ENCODE measurements at regions not wholly inside any gene's neighbourhood (a gene's known extent, or its start where the extent isn't known, plus 50 kb on each side); places are given as distances from the start of the nearest gene placed in this dataset.

DNA sequence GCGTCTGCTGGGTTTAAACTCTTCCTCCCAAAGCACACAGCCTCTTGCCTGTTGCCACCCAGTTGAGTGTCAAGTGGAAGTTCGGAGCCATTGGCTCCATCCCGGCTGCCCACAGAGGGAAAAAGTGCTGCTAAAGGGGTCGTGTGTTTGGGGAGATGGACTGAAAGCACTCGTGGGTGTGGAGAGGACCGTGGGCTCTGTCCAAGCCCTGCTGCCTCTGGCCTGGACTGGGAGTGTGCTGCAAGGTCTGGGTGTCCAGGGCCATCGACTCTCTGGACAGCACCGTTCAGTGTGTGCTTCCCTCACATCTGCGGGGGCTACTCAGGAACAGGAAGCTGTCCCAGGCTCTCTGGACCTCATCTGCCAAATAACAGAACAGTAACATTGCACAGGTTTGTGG is 269.3 kb downstream of the DLL1 start:
- no peak overlapping the region for H3K4me3 Mint-ChIP-seq
- CTCF ChIA-PET = no interaction called here

DNA sequence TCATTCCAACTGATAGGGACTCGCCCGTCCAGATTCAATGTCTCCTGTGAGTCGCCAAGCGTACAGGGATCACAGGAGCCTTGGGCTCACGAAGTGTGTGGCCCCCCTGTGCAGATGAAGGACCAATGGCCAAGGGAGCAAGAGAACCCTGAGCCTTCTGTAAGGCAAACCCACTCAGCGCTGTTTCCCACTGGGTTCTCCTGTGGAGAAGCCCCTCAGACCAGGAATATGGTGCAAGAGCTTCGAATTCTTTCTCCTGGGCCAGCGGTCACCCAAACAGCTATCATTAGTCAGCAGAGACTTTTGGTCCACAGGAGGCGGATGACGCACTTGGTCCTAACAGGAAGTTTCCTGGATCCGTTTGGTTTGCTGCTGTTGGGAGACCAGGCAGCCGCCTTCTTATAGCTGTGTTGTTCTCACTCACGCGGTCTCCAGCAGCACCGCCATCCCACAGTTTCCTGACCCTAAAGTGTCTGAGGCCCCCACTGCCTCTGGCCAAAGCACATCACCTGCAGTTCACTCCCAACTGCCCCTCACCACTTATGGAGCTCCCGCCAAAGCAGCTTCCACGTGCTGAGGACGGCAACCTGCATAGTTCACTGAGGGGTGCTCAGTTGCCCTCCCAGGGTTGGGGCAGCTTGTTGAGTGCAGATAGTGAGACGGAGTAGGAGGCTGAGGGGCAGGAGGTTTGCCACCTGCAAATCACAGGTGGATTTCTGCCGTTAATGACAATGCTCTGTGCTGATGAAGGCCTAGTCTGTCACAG is 268.6 kb downstream of the ERMARD start:
- ChIA-PET CTCF (no interaction called here), POLR2A (no interaction called here)
- no peak overlapping the region for H3K4me3 Mint-ChIP-seq
- H3K4me1 Mint-ChIP-seq = no peaks in the 10 kb centered on the region
- no peaks in the 10 kb centered on the region for H3K36me3 Mint-ChIP-seq (ENCODE audit: low read depth)
- DNase-seq = no peak
- no peaks in the 10 kb centered on the region for H3K9me3 Mint-ChIP-seq
- H3K27ac Mint-ChIP-seq = no peak overlapping the region
- peaks cover 28% of the 10 kb centered on the region for H3K27me3 Mint-ChIP-seq

More for the DNA sequence above, 269.3 kb downstream of the DLL1 start:
- H3K27me3 Mint-ChIP-seq = peaks cover 18% of the 10 kb centered on the region
- H3K36me3 Mint-ChIP-seq (ENCODE audit: low read depth) = no peaks in the 10 kb centered on the region
- no peak overlapping the region for H3K27ac Mint-ChIP-seq
- POLR2A ChIA-PET = interaction anchor here (0.6 kb wide), 1 partner anchor 516 kb away, joined by 3 read pairs; no protein-coding TSS in a partner anchor
- H3K4me1 Mint-ChIP-seq = no peaks in the 10 kb centered on the region
- no peaks in the 10 kb centered on the region for H3K9me3 Mint-ChIP-seq
- no peak for DNase-seq

- H3K27me3 Mint-ChIP-seq = peaks cover 32% of the 10 kb centered on the region
- H3K9me3 Mint-ChIP-seq = no peaks in the 10 kb centered on the region
- CTCF ChIA-PET = no interaction called here
- no peaks in the 10 kb centered on the region for H3K36me3 Mint-ChIP-seq (ENCODE audit: low read depth)
- no peak overlapping the region for H3K27ac Mint-ChIP-seq
- H3K4me3 Mint-ChIP-seq = no peak overlapping the region
- no peak for DNase-seq
- H3K4me1 Mint-ChIP-seq = no peaks in the 10 kb centered on the region
- POLR2A ChIA-PET = no interaction called here
Measured at GRCh38 chr6:170018936-170019817, 267.8 kb downstream of the ERMARD start.

DNA sequence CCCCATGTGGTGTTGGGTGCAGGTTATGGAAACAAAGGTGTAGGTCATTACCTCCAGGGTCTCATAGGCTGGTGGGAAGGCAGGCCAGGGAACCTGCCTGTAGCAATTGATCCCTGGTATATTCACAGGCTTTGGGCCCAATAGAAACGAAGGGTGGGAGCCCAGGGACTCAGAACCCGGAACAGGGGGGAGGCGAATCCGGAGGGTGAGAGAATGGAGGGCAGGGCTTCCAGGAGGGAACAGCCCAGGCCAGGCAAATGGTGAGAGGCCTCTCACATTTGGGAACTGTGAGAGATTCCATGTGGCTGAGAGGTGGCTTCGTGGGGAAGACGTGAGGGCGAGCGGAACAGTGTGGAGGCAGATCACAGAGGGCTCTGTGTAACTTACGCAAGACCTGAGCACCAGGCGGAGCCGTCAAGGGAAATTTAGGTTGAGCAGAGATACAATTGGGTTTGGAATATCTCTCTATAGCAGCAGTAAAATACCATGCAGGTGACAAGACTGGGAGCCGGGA is 267.1 kb downstream of the ERMARD start:
- POLR2A ChIA-PET = no interaction called here
- H3K27me3 Mint-ChIP-seq = peaks cover 36% of the 10 kb centered on the region

DNA sequence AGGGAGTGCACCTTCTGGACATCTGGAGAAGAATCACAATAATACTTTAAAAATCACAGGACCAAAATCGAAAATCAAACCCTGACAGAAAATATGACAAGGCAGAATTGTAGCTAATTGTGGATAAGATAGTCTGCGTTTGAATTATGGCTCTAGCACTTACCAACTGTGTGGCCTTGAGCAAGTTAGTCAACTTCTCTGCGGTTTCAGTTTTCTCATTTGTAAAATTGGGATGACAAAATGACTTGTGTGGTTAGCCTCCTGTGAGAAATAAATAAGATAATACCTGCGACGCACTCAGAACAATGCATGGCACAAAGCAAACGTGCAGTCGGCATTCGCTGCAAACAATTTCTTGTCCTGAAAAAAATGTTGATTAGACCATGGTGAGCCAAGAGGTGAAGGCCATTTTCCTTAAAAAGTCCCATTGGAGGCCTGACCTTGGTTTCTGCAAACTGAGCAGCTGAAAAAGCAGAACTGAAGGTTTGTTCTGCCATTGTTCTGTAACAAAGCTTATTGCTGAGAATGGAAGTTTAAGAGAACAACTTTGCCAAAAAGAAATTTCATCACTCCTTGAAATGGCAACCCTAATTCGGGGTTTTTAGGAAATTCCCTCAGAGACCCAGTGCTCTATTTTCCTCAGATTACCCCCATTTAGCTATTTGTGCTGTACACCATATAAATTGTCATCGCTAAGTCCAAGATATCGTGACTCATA is 266.3 kb downstream of the ERMARD start:
- CTCF ChIA-PET = interaction anchor here (1.2 kb wide), 1 partner anchor 9 kb away, joined by 3 read pairs; no protein-coding TSS in a partner anchor

More for the DNA sequence above, 267.1 kb downstream of the ERMARD start:
- Mint-ChIP-seq H3K27ac (no peak overlapping the region), H3K9me3 (no peaks in the 10 kb centered on the region), H3K4me1 (no peaks in the 10 kb centered on the region), H3K36me3 (ENCODE audit: low read depth) (no peaks in the 10 kb centered on the region), H3K4me3 (no peak overlapping the region)
- DNase-seq = no peak
- CTCF ChIA-PET = no interaction called here

DNA sequence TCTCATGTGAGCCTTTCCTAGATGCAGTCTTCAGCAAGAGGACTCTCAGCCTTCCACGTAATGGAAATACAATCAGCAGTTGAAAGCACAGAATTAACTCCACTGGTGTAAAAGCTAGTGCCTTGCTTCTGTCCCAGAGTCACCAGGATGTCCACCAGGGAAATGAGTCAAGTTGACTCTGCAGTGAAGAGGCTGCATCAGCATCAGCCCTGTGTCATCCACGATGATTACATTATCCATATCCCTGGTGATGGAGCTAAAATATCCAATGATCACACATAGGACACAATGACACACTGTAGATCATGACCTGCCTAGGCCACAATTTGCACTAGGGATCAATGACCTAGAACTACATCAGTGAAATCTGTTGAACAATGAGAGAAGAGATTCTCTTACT is 262.4 kb downstream of the ERMARD start:
- Mint-ChIP-seq H3K27ac (no peak overlapping the region), H3K9me3 (no peaks in the 10 kb centered on the region), H3K27me3 (peaks cover 38% of the 10 kb centered on the region), H3K4me1 (no peaks in the 10 kb centered on the region), H3K36me3 (ENCODE audit: low read depth) (no peaks in the 10 kb centered on the region), H3K4me3 (no peak overlapping the region)
- no peak for DNase-seq
- POLR2A ChIA-PET = no interaction called here
- CTCF ChIA-PET = no interaction called here

More for the DNA sequence above, 266.3 kb downstream of the ERMARD start:
- DNase-seq = no peak
- Mint-ChIP-seq H3K4me3 (no peak overlapping the region), H3K27ac (no peak overlapping the region), H3K4me1 (no peaks in the 10 kb centered on the region), H3K9me3 (no peaks in the 10 kb centered on the region), H3K36me3 (ENCODE audit: low read depth) (no peaks in the 10 kb centered on the region), H3K27me3 (peaks cover 41% of the 10 kb centered on the region)
- POLR2A ChIA-PET = no interaction called here

- H3K4me3 Mint-ChIP-seq = no peak overlapping the region
- ChIA-PET POLR2A (no interaction called here), CTCF (no interaction called here)
- no peaks in the 10 kb centered on the region for H3K4me1 Mint-ChIP-seq
- peaks cover 33% of the 10 kb centered on the region for H3K27me3 Mint-ChIP-seq
- no peak for DNase-seq
- H3K9me3 Mint-ChIP-seq = no peaks in the 10 kb centered on the region
- no peak overlapping the region for H3K27ac Mint-ChIP-seq
- H3K36me3 Mint-ChIP-seq (ENCODE audit: low read depth) = no peaks in the 10 kb centered on the region
Measured at GRCh38 chr6:170012037-170012330, 260.6 kb downstream of the ERMARD start.

DNA sequence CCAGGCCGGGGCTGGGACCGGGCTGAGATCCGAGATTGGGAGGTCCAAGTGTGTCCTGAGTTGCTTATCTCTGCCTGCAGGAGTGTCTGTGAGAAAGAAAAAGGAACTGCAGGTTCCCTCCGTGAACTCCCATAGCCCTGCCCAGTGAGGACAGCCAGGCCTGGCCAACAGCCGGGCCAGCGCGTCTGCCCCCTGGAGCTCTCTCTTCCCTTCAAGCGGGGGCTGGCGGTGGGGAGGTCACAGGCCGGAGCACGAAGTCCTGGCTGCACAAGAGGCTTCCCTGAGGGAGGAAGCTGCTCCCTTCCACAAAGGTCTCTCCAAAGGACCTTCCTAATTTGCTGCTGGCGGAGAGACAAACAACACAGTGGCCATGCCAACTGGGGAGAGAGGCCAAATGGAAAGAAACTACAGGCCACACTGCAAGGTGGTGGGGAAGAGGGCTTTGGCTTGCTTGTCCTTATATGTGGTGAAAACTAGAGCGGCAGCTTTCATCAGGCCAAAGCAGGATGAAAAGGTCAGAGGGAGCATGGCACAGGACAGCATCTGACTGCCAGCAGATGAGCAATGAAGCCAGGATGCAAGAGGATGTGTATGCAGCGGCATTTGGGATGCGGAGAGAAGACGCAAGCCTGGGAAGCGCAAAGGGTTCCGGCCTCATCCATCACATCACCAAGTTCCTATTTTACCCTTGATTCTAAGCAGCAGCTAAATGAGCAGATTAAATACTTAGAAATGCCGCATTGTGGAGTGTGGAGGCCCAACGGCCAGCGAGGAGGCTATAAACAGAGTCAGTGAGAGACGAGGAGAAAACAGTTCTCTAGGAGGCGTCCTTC is 260.0 kb downstream of the ERMARD start:
- CTCF ChIA-PET = no interaction called here
- POLR2A ChIA-PET = no interaction called here

DNA sequence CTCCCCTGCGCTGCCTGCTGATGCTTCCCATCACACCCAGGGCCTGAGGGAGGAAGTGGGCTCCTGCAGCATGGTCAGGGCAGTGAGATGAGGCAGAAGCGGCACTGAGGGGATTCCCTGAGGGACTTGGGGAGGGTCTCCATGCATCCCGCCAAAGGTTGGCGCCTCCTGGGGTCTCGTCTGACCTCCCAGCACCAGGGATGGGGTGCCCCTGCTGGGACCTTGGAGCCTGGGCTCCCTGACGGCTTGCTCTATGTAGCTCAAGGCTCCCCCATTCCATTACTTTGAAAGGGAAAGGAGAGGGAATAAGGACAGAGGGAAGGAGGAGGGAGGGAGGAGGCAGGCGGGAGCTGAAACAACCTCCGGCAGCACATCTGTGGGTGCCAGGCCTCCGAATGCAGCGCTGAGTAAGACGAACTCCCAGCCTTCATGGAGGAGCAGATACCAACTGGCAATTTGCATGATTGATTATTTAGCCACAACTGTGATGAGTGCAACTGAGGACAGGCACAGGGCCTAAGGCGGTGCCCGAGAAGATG is 259.3 kb downstream of the ERMARD start:
- Mint-ChIP-seq H3K27me3 (peaks cover 28% of the 10 kb centered on the region), H3K4me3 (no peak overlapping the region), H3K9me3 (no peaks in the 10 kb centered on the region), H3K27ac (no peak overlapping the region), H3K4me1 (no peaks in the 10 kb centered on the region), H3K36me3 (ENCODE audit: low read depth) (no peaks in the 10 kb centered on the region)
- POLR2A ChIA-PET = no interaction called here
- CTCF ChIA-PET = no interaction called here
- no peak for DNase-seq

More for the DNA sequence above, 260.0 kb downstream of the ERMARD start:
- H3K27me3 Mint-ChIP-seq = peaks cover 31% of the 10 kb centered on the region
- no peaks in the 10 kb centered on the region for H3K9me3 Mint-ChIP-seq
- H3K4me3 Mint-ChIP-seq = no peak overlapping the region
- no peak overlapping the region for H3K27ac Mint-ChIP-seq
- H3K36me3 Mint-ChIP-seq (ENCODE audit: low read depth) = no peaks in the 10 kb centered on the region
- no peaks in the 10 kb centered on the region for H3K4me1 Mint-ChIP-seq
- DNase-seq = no peak

- Mint-ChIP-seq H3K27me3 (peaks cover 13% of the 10 kb centered on the region), H3K4me1 (no peaks in the 10 kb centered on the region), H3K9me3 (peaks cover 15% of the 10 kb centered on the region), H3K4me3 (no peak overlapping the region), H3K27ac (no peak overlapping the region), H3K36me3 (ENCODE audit: low read depth) (no peaks in the 10 kb centered on the region)
- no peak for DNase-seq
- POLR2A ChIA-PET = no interaction called here
- CTCF ChIA-PET = interaction anchor here (1.1 to 1.5 kb wide), 2 partner anchors 9 to 15 kb away, joined by 3 to 4 read pairs; no protein-coding TSS in a partner anchor
Measured at GRCh38 chr6:170008294-170008785, 256.9 kb downstream of the ERMARD start.

DNA sequence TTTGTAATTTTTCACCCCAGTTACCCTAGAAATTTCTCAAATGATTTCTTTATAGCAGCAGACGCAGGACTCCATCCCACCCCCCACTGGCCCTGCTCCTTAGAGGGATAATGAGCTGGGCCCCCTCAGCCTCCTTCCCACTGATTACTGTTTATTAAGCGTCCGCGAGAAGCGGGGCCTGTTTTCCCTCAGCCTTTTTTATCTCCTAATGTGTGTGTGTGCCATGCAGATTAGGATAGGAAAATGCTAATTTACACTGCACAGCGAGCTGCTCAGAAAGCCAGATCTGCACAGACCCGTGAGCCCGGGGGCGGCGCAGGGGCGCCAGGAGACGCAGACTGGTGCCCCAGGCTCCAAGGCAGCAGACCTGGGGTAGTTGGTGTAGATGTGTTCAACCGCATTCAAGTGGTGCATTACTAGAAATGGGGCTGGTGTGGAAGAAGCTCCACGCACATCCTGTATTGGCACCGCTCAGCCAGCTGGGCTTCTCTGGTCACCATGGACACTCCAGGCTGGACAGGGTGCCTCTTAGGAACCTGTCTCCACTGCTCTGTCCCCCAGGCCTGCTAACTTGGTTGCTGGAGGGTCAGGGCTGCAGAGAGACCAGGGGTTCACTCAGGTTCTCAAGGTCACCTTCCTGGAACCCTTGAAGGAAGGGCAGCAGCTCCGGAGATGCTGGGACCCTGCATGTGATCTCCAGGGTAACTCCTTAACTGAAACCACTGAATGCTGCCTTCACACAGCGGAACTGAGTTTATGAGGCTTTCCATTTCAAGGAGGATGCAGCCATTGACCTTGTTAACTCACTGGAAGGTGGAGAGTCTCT is 256.3 kb downstream of the ERMARD start:
- POLR2A ChIA-PET = no interaction called here
- Mint-ChIP-seq H3K4me1 (no peaks in the 10 kb centered on the region), H3K4me3 (no peak overlapping the region)

More for the DNA sequence above, 256.3 kb downstream of the ERMARD start:
- peaks cover 8% of the 10 kb centered on the region for H3K27me3 Mint-ChIP-seq
- H3K27ac Mint-ChIP-seq = no peak overlapping the region
- no peak for DNase-seq
- no peaks in the 10 kb centered on the region for H3K36me3 Mint-ChIP-seq (ENCODE audit: low read depth)
- CTCF ChIA-PET = interaction anchor here (1.1 to 1.5 kb wide), 2 partner anchors 10 to 15 kb away, joined by 3 to 4 read pairs; no protein-coding TSS in a partner anchor
- peaks cover 18% of the 10 kb centered on the region for H3K9me3 Mint-ChIP-seq

Measured in activated CD4-positive, alpha-beta T cell treated with anti-CD3 and anti-CD28 coated beads, Interleukin-2, amount 10 ng/mL, durations not matched to agents 7 days and 5 days (primary cell).